22Rv1 (cell line): ENCODE measurements at regions not wholly inside any gene's neighbourhood (a gene's known extent, or its start where the extent isn't known, plus 50 kb on each side); places are given as distances from the start of the nearest gene placed in this dataset.

Experiments
- CTCF ChIP-seq: fragments of 450-650 bp; IDR thresholded peaks from 2 replicates; pipeline ENCODE4 v1.5.1; 2017; ENCODE audit warnings: mild to moderate bottlenecking
- ZFX ChIP-seq: fragments of 450-650 bp; IDR thresholded peaks from 2 replicates; pipeline ENCODE4 v1.6.1; 2017; ENCODE audit warnings: antibody characterized with exemption, borderline replicate concordance

GRCh38 chr18:4921548-4921947 is 275.5 kb downstream of the AKAIN1 start:
- no peak for TF ChIP-seq CTCF
- TF ChIP-seq ZFX, result no peak
